ENCODE measurements at regions not wholly inside any gene's neighbourhood (a gene's known extent, or its start where the extent isn't known, plus 50 kb on each side); places are given as distances from the start of the nearest gene placed in this dataset.

GRCh38 chr10:4190876-4191275, 405.9 kb upstream of the KLF6 start:
- H2AFZ ChIP-seq (ENCODE audit: control insufficient read depth, low read length) = peak overlapping the region; percentile 4
- FAIRE-seq (no peak), DNase-seq (ENCODE audit: low read depth, low spot score) (no peak)
- peaks cover 33% of the 10 kb centered on the region for H3K4me1 ChIP-seq (ENCODE audit: control insufficient read depth, extremely low read depth, insufficient read depth, low read length)
- H3K79me2 ChIP-seq (ENCODE audit: control insufficient read depth, insufficient read depth, low read length) = no peaks in the 10 kb centered on the region
- TF ChIP-seq CTCF (optimal IDR thresholded peaks at IDR 0.05 in 1 of 3, IDR thresholded peaks at IDR 0.05 in 1 of 3, conservative IDR thresholded peaks at IDR 0.05 in 1 of 3; ENCODE audit: extremely low read depth in 1 of 3, insufficient read depth in 2 of 3, low read length in 3 of 3) = no peak
- no peak for TF ChIP-seq EZH2 (IDR thresholded peaks at IDR 0.05; ENCODE audit: low read length)
- H3K9ac ChIP-seq (ENCODE audit: control insufficient read depth, extremely low read depth, insufficient read depth, low read length) = peak overlapping the region; percentile 67
- H3K4me2 ChIP-seq (ENCODE audit: control insufficient read depth, extremely low read depth, insufficient read depth, low read depth, low read length) = peak overlapping the region; percentile 55
- H3K27ac ChIP-seq (ENCODE audit: control insufficient read depth, insufficient read depth, low read length) = peak overlapping the region; percentile 89
- dilution Hi-C loops (cut with MboI; ENCODE audit: extremely low pct_ligation_motif_present, low sequenced_read_pairs) = no loop called here
- no peaks in the 10 kb centered on the region for H3K9me1 ChIP-seq (ENCODE audit: control insufficient read depth, extremely low read depth, insufficient read depth, low read length)
- H3K9me3 ChIP-seq (ENCODE audit: control insufficient read depth, low read depth, low read length) = no peaks in the 10 kb centered on the region
- H4K20me1 ChIP-seq (ENCODE audit: control insufficient read depth, extremely low read depth, insufficient read depth, low read length) = no peaks in the 10 kb centered on the region
- no peaks in the 10 kb centered on the region for H3K27me3 ChIP-seq (ENCODE audit: control insufficient read depth, extremely low read depth, insufficient read depth, low read length)
- H3K4me3 ChIP-seq (ENCODE audit: control insufficient read depth in 2 of 3, extremely low read depth in 1 of 3, insufficient read depth in 2 of 3, low read depth in 1 of 3, low read length in 3 of 3) = no peak overlapping the region
- no peaks in the 10 kb centered on the region for H3K36me3 ChIP-seq (ENCODE audit: control insufficient read depth in 2 of 2, extremely low read depth in 1 of 2, insufficient read depth in 2 of 2, low read length in 2 of 2)

GRCh38 chr10:4189281-4189680, 404.3 kb upstream of the KLF6 start:
- H4K20me1 ChIP-seq (ENCODE audit: control insufficient read depth, extremely low read depth, insufficient read depth, low read length) = no peaks in the 10 kb centered on the region
- H3K79me2 ChIP-seq (ENCODE audit: control insufficient read depth, insufficient read depth, low read length) = no peaks in the 10 kb centered on the region
- no peak overlapping the region for H3K27ac ChIP-seq (ENCODE audit: control insufficient read depth, insufficient read depth, low read length)
- H3K36me3 ChIP-seq (ENCODE audit: control insufficient read depth in 2 of 2, extremely low read depth in 1 of 2, insufficient read depth in 2 of 2, low read length in 2 of 2) = no peaks in the 10 kb centered on the region
- H3K4me2 ChIP-seq (ENCODE audit: control insufficient read depth, extremely low read depth, insufficient read depth, low read depth, low read length) = no peak overlapping the region
- dilution Hi-C loops (cut with MboI; ENCODE audit: extremely low pct_ligation_motif_present, low sequenced_read_pairs) = no loop called here
- no peaks in the 10 kb centered on the region for H3K9me3 ChIP-seq (ENCODE audit: control insufficient read depth, low read depth, low read length)
- TF ChIP-seq EZH2 (IDR thresholded peaks at IDR 0.05; ENCODE audit: low read length) = no peak
- TF ChIP-seq CTCF (optimal IDR thresholded peaks at IDR 0.05 in 1 of 3, IDR thresholded peaks at IDR 0.05 in 1 of 3, conservative IDR thresholded peaks at IDR 0.05 in 1 of 3; ENCODE audit: extremely low read depth in 1 of 3, insufficient read depth in 2 of 3, low read length in 3 of 3) = no peak
- H3K27me3 ChIP-seq (ENCODE audit: control insufficient read depth, extremely low read depth, insufficient read depth, low read length) = no peaks in the 10 kb centered on the region
- no peak overlapping the region for H3K4me3 ChIP-seq (ENCODE audit: control insufficient read depth in 2 of 3, extremely low read depth in 1 of 3, insufficient read depth in 2 of 3, low read depth in 1 of 3, low read length in 3 of 3)
- no peaks in the 10 kb centered on the region for H3K9me1 ChIP-seq (ENCODE audit: control insufficient read depth, extremely low read depth, insufficient read depth, low read length)
- FAIRE-seq = no peak
- DNase-seq (ENCODE audit: low read depth, low spot score) = no peak
- no peak overlapping the region for H2AFZ ChIP-seq (ENCODE audit: control insufficient read depth, low read length)
- H3K9ac ChIP-seq (ENCODE audit: control insufficient read depth, extremely low read depth, insufficient read depth, low read length) = no peak overlapping the region
- H3K4me1 ChIP-seq (ENCODE audit: control insufficient read depth, extremely low read depth, insufficient read depth, low read length) = peaks cover 25% of the 10 kb centered on the region

Measured in keratinocyte (primary cell).